ENCODE measurements at regions not wholly inside any gene's neighbourhood (a gene's known extent, or its start where the extent isn't known, plus 50 kb on each side); places are given as distances from the start of the nearest gene placed in this dataset.
"Not testable (repeated sequence)": the region's sequence is repeated elsewhere in the genome, so short reads cannot be mapped to it uniquely, and the experiment has no call there.

DNA sequence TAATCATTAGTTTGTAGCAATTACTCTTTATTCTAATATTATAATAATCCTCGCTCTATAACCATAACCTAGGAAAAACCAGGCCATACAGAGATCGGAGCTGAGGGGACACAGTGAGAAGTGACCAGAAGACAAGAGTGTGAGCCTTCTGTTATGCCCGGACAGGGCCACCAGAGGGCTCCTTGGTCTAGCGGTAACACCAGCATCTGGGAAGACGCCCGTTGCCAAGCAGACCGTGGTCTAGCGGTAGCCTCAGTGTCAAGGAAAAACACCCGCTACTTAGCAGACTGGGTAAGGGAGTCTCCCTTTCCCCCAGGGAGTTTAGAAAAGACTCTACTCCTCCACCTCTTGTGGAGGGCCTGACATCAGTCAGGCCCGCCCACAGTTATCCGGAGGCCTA is 235.9 kb upstream of the ACO1 start:
- not testable (repeated sequence) for DNase-seq (ENCODE audit: insufficient read length, low spot score); FAIRE-seq

DNA sequence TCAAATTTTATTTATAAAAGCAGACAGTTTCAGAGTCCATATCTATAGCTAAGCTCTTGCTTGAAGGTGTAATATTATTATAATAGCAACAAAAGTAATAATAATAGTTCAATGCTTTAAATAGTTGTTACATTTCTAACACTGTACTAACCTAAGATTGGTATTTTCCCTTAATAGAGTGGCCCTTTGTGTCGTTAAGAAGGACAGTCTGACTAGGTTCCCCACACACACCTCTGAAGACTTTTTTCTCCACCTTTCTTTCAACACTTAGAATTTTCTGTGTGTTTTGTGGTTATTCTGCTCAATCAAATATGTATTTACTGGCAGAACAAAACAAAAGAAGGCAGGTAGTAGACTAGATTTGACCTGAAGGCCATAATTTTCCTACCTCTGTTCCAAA is 223.2 kb upstream of the ACO1 start:
- DNase-seq (ENCODE audit: insufficient read length, low spot score): no peak
- FAIRE-seq: no peak

DNA sequence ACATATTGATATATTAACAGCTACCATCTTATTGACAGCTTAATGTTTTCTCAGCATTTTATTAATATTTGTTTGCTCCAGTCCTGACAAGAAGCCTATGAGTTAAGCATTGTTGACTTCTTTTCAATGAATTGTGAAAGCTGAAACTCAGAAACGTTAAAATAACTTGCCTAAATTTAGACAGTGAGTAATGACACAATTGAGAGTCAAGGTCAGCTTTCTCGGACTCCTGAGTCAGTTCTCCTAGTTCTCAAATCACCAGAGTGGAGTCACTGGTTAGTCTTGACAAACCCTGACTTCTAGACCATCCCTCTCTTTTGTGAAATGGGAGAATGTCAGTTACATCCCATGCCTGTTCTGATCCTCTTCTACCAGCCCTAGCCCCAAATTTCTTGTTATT is 222.7 kb upstream of the ACO1 start:
- DNase-seq (ENCODE audit: insufficient read length, low spot score) (no peak), FAIRE-seq (no peak)

DNA sequence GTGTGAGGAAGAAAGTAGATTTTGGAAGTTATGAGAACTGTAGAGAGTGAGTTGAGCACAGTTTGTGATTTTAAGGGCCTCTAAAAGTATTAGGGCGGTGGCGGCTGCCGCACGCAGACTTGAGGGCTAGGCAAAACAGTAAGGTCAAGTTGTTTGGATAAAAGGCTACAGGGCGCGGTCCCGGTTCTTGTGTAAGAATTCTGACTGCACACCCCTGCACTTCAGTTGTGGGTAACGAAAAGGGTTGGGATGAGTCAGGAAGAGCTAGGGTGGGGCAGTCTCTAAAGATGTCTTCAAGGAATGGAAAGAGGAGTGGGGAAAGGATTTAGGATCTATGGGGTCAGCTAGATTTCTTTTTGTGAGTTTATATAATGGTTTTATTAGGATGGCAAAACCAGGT is 218.1 kb upstream of the ACO1 start:
- not testable (repeated sequence) for FAIRE-seq; DNase-seq (ENCODE audit: insufficient read length, low spot score)

- FAIRE-seq: no peak
- no peak for DNase-seq (ENCODE audit: insufficient read length, low spot score)
Measured at GRCh38 chr9:32171339-32171738, 213.1 kb upstream of the ACO1 start.

GRCh38 chr9:32172256-32172655 is 212.2 kb upstream of the ACO1 start:
- DNase-seq (ENCODE audit: insufficient read length, low spot score) (no peak), FAIRE-seq (no peak)

GRCh38 chr9:32177396-32177795 is 207.0 kb upstream of the ACO1 start:
- DNase-seq (ENCODE audit: insufficient read length, low spot score) (no peak), FAIRE-seq (no peak)

- DNase-seq (ENCODE audit: insufficient read length, low spot score): no peak
Measured at GRCh38 chr9:32180597-32180996, 203.8 kb upstream of the ACO1 start.

DNA sequence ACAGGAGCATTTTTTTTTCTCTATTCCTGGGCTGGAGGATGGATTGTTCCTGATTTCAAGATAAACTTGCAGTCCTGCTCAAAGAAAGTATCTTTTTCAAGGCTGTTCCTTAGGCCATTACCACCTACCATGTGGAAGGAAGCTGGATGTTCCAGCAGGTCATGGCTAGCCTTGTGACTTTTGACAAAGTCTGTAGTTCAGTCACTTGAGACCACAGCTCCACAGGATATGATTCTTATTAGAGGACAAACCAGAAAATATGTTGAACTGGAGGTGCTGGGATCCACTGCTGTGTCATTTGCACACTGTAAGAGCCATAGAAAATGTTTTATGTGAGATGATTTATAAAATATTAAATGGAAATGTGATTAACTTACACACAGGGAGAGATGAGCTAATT is 184.2 kb upstream of the ACO1 start:
- DNase-seq (ENCODE audit: insufficient read length, low spot score): no peak
- FAIRE-seq: no peak

More at GRCh38 chr9:32180597-32180996, 203.8 kb upstream of the ACO1 start:
- FAIRE-seq: no peak

- DNase-seq (ENCODE audit: insufficient read length, low spot score) (no peak), FAIRE-seq (no peak)
Measured at GRCh38 chr9:32200896-32201295, 183.5 kb upstream of the ACO1 start.

GRCh38 chr9:32209164-32209563 is 175.3 kb upstream of the ACO1 start:
- not testable (repeated sequence) for FAIRE-seq; DNase-seq (ENCODE audit: insufficient read length, low spot score)

- FAIRE-seq: no peak
- DNase-seq (ENCODE audit: insufficient read length, low spot score): no peak
Measured at GRCh38 chr9:32218100-32218767, 166.2 kb upstream of the ACO1 start.

DNA sequence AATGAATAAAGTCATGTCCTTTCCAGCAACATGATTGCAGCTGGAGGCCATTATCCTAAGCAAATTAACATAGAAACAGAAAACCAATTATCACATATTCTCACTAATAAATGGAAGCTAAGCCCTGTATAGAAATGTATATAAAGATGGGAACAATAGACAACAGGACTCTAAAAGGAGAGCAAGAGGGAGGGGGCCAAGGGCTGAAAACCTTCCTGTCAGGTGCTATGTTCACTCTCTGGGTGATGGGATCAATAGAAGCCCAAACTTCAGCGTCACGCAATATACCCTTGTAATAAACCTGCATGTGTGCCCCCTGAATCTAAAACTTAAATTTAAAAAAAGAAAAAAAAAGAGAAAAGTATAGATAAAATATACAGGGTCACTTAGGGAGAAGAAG is 163.7 kb upstream of the ACO1 start:
- FAIRE-seq: no peak
- DNase-seq (ENCODE audit: insufficient read length, low spot score): no peak

DNA sequence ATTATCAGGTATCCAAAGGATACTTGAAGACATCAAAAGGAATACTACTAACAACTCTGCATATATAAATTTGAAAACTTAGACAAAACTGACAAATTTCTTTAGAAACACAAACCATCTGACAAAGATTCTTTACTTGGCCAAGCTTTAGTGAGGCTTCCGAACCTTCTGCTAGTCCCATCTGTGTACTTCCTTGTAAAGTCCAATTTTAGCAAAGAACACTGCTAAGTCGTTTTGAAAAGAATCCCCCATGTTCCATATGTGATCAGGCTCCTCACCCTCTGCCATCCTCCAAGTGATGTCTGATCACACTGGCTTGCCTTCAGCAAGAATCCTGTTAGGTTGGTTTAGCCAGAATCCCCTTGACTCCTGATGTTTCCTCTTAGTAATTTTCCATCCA is 150.0 kb upstream of the ACO1 start:
- no peak for DNase-seq (ENCODE audit: insufficient read length, low spot score)

GRCh38 chr9:32247168-32247567 is 137.3 kb upstream of the ACO1 start:
- FAIRE-seq: no peak
- DNase-seq (ENCODE audit: insufficient read length, low spot score): no peak

More for the DNA sequence above, 150.0 kb upstream of the ACO1 start:
- no peak for FAIRE-seq

DNA sequence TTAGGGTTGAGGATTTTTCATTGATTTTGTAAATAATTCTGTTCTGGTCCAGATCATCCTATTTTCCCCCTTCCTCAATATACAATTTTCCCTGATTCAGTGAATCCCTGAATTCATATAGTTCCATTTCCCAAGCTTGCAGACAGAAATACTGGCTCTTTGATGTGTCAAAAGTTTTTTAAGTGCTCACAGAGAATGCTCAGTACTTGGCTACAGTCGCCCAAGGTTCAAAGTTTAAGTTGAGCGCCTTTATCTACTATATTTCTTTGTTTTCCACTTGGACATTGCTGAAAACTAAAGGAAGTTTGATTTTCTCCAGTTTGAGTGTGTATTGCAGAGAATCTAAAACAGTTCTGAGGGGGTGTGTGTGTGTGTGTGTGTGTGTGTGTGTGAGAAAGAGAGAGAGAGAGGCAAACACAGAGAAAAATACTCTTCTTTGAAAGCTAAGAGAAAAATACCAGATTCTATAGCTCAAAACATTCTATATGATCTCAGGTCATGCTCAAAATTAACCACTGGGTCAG is 136.2 kb upstream of the ACO1 start:
- no peak for DNase-seq (ENCODE audit: insufficient read length, low spot score)
- FAIRE-seq: no peak

- no peak for FAIRE-seq
- DNase-seq (ENCODE audit: insufficient read length, low spot score): peak; percentile 30
Measured at GRCh38 chr9:32251539-32251938, 132.9 kb upstream of the ACO1 start.

DNA sequence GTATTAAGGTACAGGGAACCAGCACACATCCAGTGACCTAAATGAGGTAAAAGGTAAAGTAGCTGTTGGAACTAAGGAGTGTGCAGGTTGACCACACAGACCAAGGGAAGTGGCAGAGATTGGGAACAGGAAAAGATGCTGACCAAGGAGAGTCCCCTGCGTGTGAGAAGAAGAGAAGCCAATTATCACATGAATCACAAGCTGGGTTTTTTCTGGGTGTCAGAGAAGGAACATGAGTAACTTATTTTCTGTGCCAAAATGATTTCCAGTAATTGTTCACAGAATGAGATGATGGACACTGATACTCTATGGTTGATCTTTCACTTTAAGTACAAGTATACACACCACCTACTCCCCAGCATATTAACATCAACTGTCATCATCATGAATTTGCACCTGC is 130.7 kb upstream of the ACO1 start:
- DNase-seq (ENCODE audit: insufficient read length, low spot score): no peak
- FAIRE-seq: no peak

DNA sequence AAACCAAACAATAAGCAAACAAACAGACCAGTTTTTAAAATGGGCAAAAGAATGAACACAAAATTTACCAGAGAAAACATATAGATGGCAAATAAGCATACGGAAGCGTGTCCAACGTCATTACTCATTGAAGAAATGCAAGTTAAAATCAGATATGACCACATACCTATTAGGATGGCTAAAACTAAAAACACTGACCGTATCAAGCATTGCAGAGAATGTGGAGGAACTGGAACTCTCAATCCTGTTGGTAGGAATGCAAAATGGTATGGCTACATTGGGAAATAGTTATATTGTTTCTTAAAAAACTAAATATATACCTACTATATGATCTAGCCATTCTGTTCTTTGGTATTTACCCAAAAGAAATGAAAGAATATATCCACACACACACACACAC is 129.4 kb upstream of the ACO1 start:
- DNase-seq (ENCODE audit: insufficient read length, low spot score) (no peak), FAIRE-seq (no peak)

- FAIRE-seq (no peak), DNase-seq (ENCODE audit: insufficient read length, low spot score) (no peak)
Measured at GRCh38 chr9:32258482-32258881, 126.0 kb upstream of the ACO1 start.

GRCh38 chr9:32260151-32260862 is 124.1 kb upstream of the ACO1 start:
- FAIRE-seq (no peak), DNase-seq (ENCODE audit: insufficient read length, low spot score) (no peak)

- no peak for DNase-seq (ENCODE audit: insufficient read length, low spot score)
- FAIRE-seq: no peak
Measured at GRCh38 chr9:32264170-32264864, 120.1 kb upstream of the ACO1 start.

Data from HTR-8/SVneo (cell line).